Astrocyte of the cerebellum (primary cell): ENCODE measurements at regions not wholly inside any gene's neighbourhood (a gene's known extent, or its start where the extent isn't known, plus 50 kb on each side); places are given as distances from the start of the nearest gene placed in this dataset.

Experiments
- DNase-seq: peaks from one replicate; pipeline ENCODE4 v3.0.0-alpha.2; 2011; ENCODE audit warnings: low read depth
- H3K4me3 ChIP-seq: 2 replicates; pipeline ENCODE4 v1.5.1; 2011; ENCODE audit warnings: mild to moderate bottlenecking, low read depth, low read length, moderate library complexity
- CTCF ChIP-seq: IDR thresholded peaks from 2 replicates; pipeline ENCODE4 v1.5.1; 2012; ENCODE audit warnings: low read length, low read depth, moderate library complexity, mild to moderate bottlenecking; ENCODE audit errors: missing control alignments
- in situ Hi-C: cut with HindIII; loops from 2 replicates; pipeline ENCODE4 v1.10.0; 2017; ENCODE audit warnings: low sequenced_read_pairs

GRCh38 chr4:124530464-124531077 lies 182.0 kb downstream of the ANKRD50 start:
- no peak for DNase-seq
- H3K4me3 ChIP-seq: no peak overlapping the region
- in situ Hi-C loops: no loop called here
- no peak for TF ChIP-seq CTCF

- in situ Hi-C loops: no loop called here
- H3K4me3 ChIP-seq: no peak overlapping the region
- DNase-seq: no peak
- TF ChIP-seq CTCF: no peak
These were observed 178.4 kb downstream of the ANKRD50 start for GRCh38 chr4:124534131-124534530.

GRCh38 chr4:124535003-124535402 lies 177.5 kb downstream of the ANKRD50 start:
- TF ChIP-seq CTCF: no peak
- DNase-seq: no peak
- in situ Hi-C loops: no loop called here
- no peak overlapping the region for H3K4me3 ChIP-seq

- DNase-seq: no peak
- no peak overlapping the region for H3K4me3 ChIP-seq
- no peak for TF ChIP-seq CTCF
- in situ Hi-C loops: no loop called here
These were observed 175.6 kb downstream of the ANKRD50 start for GRCh38 chr4:124536946-124537345.

GRCh38 chr4:124537971-124538370 lies 174.6 kb downstream of the ANKRD50 start:
- TF ChIP-seq CTCF: no peak
- in situ Hi-C loops: no loop called here

GRCh38 chr4:124540014-124540413 lies 172.5 kb downstream of the ANKRD50 start:
- in situ Hi-C loops: no loop called here
- DNase-seq: no peak
- H3K4me3 ChIP-seq: no peak overlapping the region
- TF ChIP-seq CTCF: no peak

More at GRCh38 chr4:124537971-124538370, 174.6 kb downstream of the ANKRD50 start:
- no peak for DNase-seq
- no peak overlapping the region for H3K4me3 ChIP-seq
